ENCODE measurements at regions not wholly inside any gene's neighbourhood (a gene's known extent, or its start where the extent isn't known, plus 50 kb on each side); places are given as distances from the start of the nearest gene placed in this dataset.

- H3K36me3 ChIP-seq (ENCODE audit: low read depth): no peaks in the 10 kb centered on the region
- ChIA-PET CTCF (no interaction called here), POLR2A (ENCODE audit: unreplicated experiment) (no interaction called here)
- H3K4me3 ChIP-seq: no peak overlapping the region
- no peaks in the 10 kb centered on the region for H3K9me2 ChIP-seq (ENCODE audit: insufficient read depth)
- no peaks in the 10 kb centered on the region for H3K79me2 ChIP-seq (ENCODE audit: low read depth)
- H3K4me2 ChIP-seq: no peak overlapping the region
- no peak overlapping the region for H3K27ac ChIP-seq
- H2AFZ ChIP-seq: no peak overlapping the region
- no peaks in the 10 kb centered on the region for H3K9me3 ChIP-seq (ENCODE audit: insufficient read depth, low read depth)
- H4K20me1 ChIP-seq (ENCODE audit: insufficient read depth): no peaks in the 10 kb centered on the region
- DNase-seq: no peak
- TF ChIP-seq, protein P1, sequence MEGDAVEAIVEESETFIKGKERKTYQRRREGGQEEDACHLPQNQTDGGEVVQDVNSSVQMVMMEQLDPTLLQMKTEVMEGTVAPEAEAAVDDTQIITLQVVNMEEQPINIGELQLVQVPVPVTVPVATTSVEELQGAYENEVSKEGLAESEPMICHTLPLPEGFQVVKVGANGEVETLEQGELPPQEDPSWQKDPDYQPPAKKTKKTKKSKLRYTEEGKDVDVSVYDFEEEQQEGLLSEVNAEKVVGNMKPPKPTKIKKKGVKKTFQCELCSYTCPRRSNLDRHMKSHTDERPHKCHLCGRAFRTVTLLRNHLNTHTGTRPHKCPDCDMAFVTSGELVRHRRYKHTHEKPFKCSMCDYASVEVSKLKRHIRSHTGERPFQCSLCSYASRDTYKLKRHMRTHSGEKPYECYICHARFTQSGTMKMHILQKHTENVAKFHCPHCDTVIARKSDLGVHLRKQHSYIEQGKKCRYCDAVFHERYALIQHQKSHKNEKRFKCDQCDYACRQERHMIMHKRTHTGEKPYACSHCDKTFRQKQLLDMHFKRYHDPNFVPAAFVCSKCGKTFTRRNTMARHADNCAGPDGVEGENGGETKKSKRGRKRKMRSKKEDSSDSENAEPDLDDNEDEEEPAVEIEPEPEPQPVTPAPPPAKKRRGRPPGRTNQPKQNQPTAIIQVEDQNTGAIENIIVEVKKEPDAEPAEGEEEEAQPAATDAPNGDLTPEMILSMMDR (conservative IDR thresholded peaks at IDR 0.05): no peak
- TF ChIP-seq EZH2 (IDR thresholded peaks at IDR 0.05; ENCODE audit: low read depth): no peak
- H3K27me3 ChIP-seq (ENCODE audit: insufficient read depth, low read depth): peaks cover 77% of the 10 kb centered on the region
- intact Hi-C loops (cut with micrococcal nuclease; ENCODE audit: unreplicated experiment): no loop called here
- no peaks in the 10 kb centered on the region for H3K4me1 ChIP-seq (replicated peaks; ENCODE audit: insufficient read depth)
- H3F3A ChIP-seq (ENCODE audit: insufficient read depth, low read depth): no peaks in the 10 kb centered on the region
- BruUV-seq (replicated peaks): no TSS peak
Measured at GRCh38 chr17:79314617-79315357, 240.2 kb downstream of the ENGASE start.

- H3K27me3 ChIP-seq (ENCODE audit: insufficient read depth, low read depth): peaks cover 80% of the 10 kb centered on the region
- no peak for DNase-seq
- H3K79me2 ChIP-seq (ENCODE audit: low read depth): no peaks in the 10 kb centered on the region
- no peaks in the 10 kb centered on the region for H3K9me3 ChIP-seq (ENCODE audit: insufficient read depth, low read depth)
- intact Hi-C loops (cut with micrococcal nuclease; ENCODE audit: unreplicated experiment): no loop called here
- H4K20me1 ChIP-seq (ENCODE audit: insufficient read depth): no peaks in the 10 kb centered on the region
- TF ChIP-seq EZH2 (IDR thresholded peaks at IDR 0.05; ENCODE audit: low read depth): no peak
- TF ChIP-seq, protein P1 (conservative IDR thresholded peaks at IDR 0.05): no peak
- H3F3A ChIP-seq (ENCODE audit: insufficient read depth, low read depth): no peaks in the 10 kb centered on the region
- no peaks in the 10 kb centered on the region for H3K9me2 ChIP-seq (ENCODE audit: insufficient read depth)
- CTCF ChIA-PET: no interaction called here
- POLR2A ChIA-PET (ENCODE audit: unreplicated experiment): interaction anchor here (0.7 kb wide), 1 partner anchor 221 kb away, joined by 4 read pairs; no protein-coding TSS in a partner anchor
- H2AFZ ChIP-seq: no peak overlapping the region
- no peaks in the 10 kb centered on the region for H3K36me3 ChIP-seq (ENCODE audit: low read depth)
- BruUV-seq (replicated peaks): no TSS peak
- no peak overlapping the region for H3K4me2 ChIP-seq
- H3K27ac ChIP-seq: no peak overlapping the region
- H3K4me1 ChIP-seq (replicated peaks; ENCODE audit: insufficient read depth): no peaks in the 10 kb centered on the region
- no peak overlapping the region for H3K4me3 ChIP-seq
Measured at GRCh38 chr17:79311373-79311772, 236.7 kb downstream of the ENGASE start.

DNA sequence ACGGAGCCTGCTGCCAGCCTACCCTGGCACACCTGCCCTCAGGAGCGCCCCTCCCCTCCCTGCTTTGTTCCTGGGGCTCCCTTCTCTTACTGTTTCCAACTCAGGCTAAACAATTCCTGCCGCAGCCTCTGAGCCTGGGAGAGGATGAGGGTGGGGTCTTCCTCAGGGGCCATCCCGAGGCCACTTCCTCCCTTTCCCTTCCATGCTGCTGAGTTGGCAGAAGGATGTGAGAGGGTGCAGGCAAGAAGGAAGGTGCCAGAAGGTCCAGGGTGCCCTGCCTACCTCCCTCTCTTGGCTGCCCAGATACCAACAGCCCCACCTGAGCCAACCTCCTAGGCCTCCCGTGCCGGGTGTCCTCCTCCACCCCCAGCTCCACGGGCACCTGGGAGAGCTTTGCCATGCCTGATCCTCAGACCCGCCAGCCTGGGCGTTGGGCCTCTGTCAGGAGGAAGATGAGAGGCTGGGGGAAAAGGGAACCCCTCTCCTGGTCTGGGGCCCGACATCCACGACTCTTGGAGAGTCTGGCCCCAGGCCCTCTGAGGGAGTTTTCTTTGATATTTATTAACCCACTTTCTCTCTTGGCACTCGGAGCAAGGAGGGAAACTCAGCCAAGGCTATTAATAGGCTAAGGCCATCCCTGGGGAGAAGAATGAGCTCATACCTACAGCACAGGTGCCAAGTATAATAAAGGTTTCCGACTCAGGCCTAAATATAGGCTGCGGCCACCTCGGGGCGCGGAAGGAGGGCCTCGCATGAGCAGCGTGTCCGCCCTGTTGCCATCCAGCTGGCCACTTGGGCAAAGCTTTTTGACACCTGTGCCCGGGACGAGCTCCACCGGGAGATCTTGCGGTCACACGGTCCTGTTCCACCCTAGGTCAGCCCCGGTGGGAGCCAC, 232.0 kb downstream of the ENGASE start:
- peaks cover 82% of the 10 kb centered on the region for H3K27me3 ChIP-seq (ENCODE audit: insufficient read depth, low read depth)
- intact Hi-C loops (cut with micrococcal nuclease; ENCODE audit: unreplicated experiment): no loop called here
- H3F3A ChIP-seq (ENCODE audit: insufficient read depth, low read depth): no peaks in the 10 kb centered on the region
- H3K79me2 ChIP-seq (ENCODE audit: low read depth): no peaks in the 10 kb centered on the region
- no peak overlapping the region for H3K27ac ChIP-seq
- no peaks in the 10 kb centered on the region for H3K9me3 ChIP-seq (ENCODE audit: insufficient read depth, low read depth)
- H2AFZ ChIP-seq: no peak overlapping the region
- no peaks in the 10 kb centered on the region for H3K9me2 ChIP-seq (ENCODE audit: insufficient read depth)
- no peak for DNase-seq
- BruUV-seq (replicated peaks): no TSS peak
- no peaks in the 10 kb centered on the region for H4K20me1 ChIP-seq (ENCODE audit: insufficient read depth)
- H3K4me2 ChIP-seq: no peak overlapping the region
- H3K36me3 ChIP-seq (ENCODE audit: low read depth): no peaks in the 10 kb centered on the region
- CTCF ChIA-PET: interaction anchor here (0.7 kb wide), 1 partner anchor 121 kb away, joined by 3 read pairs; no protein-coding TSS in a partner anchor
- TF ChIP-seq EZH2 (IDR thresholded peaks at IDR 0.05; ENCODE audit: low read depth): no peak
- TF ChIP-seq, protein P1 (conservative IDR thresholded peaks at IDR 0.05): no peak
- POLR2A ChIA-PET (ENCODE audit: unreplicated experiment): no interaction called here
- H3K4me1 ChIP-seq (replicated peaks; ENCODE audit: insufficient read depth): no peaks in the 10 kb centered on the region
- no peak overlapping the region for H3K4me3 ChIP-seq
